Endothelial cell of umbilical vein (primary cell): ENCODE measurements at regions not wholly inside any gene's neighbourhood (a gene's known extent, or its start where the extent isn't known, plus 50 kb on each side); places are given as distances from the start of the nearest gene placed in this dataset.

ENCODE experiments used
- BruUV-seq: library from RNA; stranded (reverse); fragments of 400-500 nt; replicated peaks from 2 replicates; lab custom pipeline; 2021; lab: Mats Ljungman, UMichigan
- CTCF ChIA-PET: fragments of 300-600, 350-600 bp; sonication (Branson Sonifier 250); formaldehyde crosslinking; loops from one replicate; lab custom pipeline; 2021; ENCODE audit warnings: antibody characterized with exemption, inconsistent platforms; lab: Charles Lee
- POLR2A ChIA-PET: fragments of 300-600, 350-600 bp; sonication (Branson Sonifier 250); formaldehyde crosslinking; loops from one replicate; lab custom pipeline; 2021; ENCODE audit warnings: antibody characterized with exemption, inconsistent platforms; lab: Charles Lee
- DNase-seq: peaks from one replicate; pipeline ENCODE4 v3.0.0-alpha.2; 2011; ENCODE audit warnings: low read depth, low spot score
- FAIRE-seq: peaks from 2 replicates; lab custom pipeline; 2011; peaks lifted over from hg19 to GRCh38; lab: Jason Lieb, UNC
- H2AFZ ChIP-seq: 2 replicates; pipeline ENCODE4 v1.6.0; 2012; ENCODE audit warnings: low read depth, low read length, control low read depth, inconsistent platforms
- H3K27ac ChIP-seq: 2 replicates; pipeline ENCODE4 v1.5.1; 2011; ENCODE audit warnings: low read depth, mild to moderate bottlenecking, control low read depth, low read length, moderate library complexity; ENCODE audit not compliant: insufficient read depth
- H3K27me3 ChIP-seq, 2 experiments: 2 replicates each; pipeline versions ENCODE4 v1.6.0 to v1.6.1; 2011; ENCODE audit warnings: low read length in 2 of 2, mixed read lengths in 1 of 2; ENCODE audit not compliant: control insufficient read depth in 2 of 2, insufficient read depth in 2 of 2
- H3K36me3 ChIP-seq, 2 experiments: 2 replicates in 1 of 2; 3 replicates in 1 of 2; pipeline ENCODE4 v1.5.1; 2011; ENCODE audit warnings: low read length in 2 of 2, mild to moderate bottlenecking in 1 of 2, moderate library complexity in 1 of 2; ENCODE audit not compliant: control insufficient read depth in 2 of 2, insufficient read depth in 2 of 2; ENCODE audit errors: extremely low read depth in 1 of 2
- H3K4me1 ChIP-seq: 3 replicates; pipeline ENCODE4 v1.5.1; 2011; ENCODE audit warnings: mild to moderate bottlenecking, low read length; ENCODE audit not compliant: control insufficient read depth, insufficient read depth; ENCODE audit errors: extremely low read depth
- H3K4me2 ChIP-seq: 2 replicates; pipeline ENCODE4 v1.6.1; 2011; ENCODE audit warnings: low read length, control low read depth, mixed read lengths; ENCODE audit not compliant: insufficient read depth
- H3K4me3 ChIP-seq, 3 experiments: fragments of 200-600 bp in 1 of 3; sonication (generic), shearing (Covaris generic) in 1 of 3; replicated peaks in 1 of 3; 2 replicates each; pipeline ENCODE4 v1.5.1; 2011 to 2016; ENCODE audit warnings: control low read depth in 3 of 3, low read length in 3 of 3, mild to moderate bottlenecking in 2 of 3, inconsistent platforms in 1 of 3, low read depth in 1 of 3, moderate library complexity in 1 of 3; ENCODE audit not compliant: insufficient read depth in 1 of 3
- H3K79me2 ChIP-seq: 2 replicates; pipeline ENCODE4 v1.6.0; 2012; ENCODE audit warnings: low read length, inconsistent platforms; ENCODE audit not compliant: control insufficient read depth, insufficient read depth
- H3K9ac ChIP-seq: replicated peaks from 2 replicates; pipeline ENCODE3; 2011; ENCODE audit warnings: low read length, control low read depth; ENCODE audit not compliant: insufficient read depth; ENCODE audit errors: extremely low read depth
- H3K9me1 ChIP-seq: replicated peaks from 3 replicates; pipeline ENCODE4 v1.6.0; 2011; ENCODE audit warnings: mild to moderate bottlenecking, low read length; ENCODE audit not compliant: control insufficient read depth, insufficient read depth; ENCODE audit errors: extremely low read depth
- H3K9me3 ChIP-seq: replicated peaks from 2 replicates; pipeline ENCODE4 v1.5.1; 2012; ENCODE audit warnings: low read length, inconsistent platforms; ENCODE audit not compliant: control insufficient read depth, insufficient read depth
- H4K20me1 ChIP-seq: replicated peaks from 2 replicates; pipeline ENCODE3; 2011; ENCODE audit warnings: mild to moderate bottlenecking, low read length; ENCODE audit not compliant: control insufficient read depth, insufficient read depth; ENCODE audit errors: extremely low read depth
- EZH2 ChIP-seq: IDR thresholded peaks from 2 replicates; pipeline ENCODE4 v1.6.1; 2012; ENCODE audit warnings: borderline replicate concordance, low read depth, mild to moderate bottlenecking, moderate library complexity, low read length, inconsistent platforms; ENCODE audit not compliant: severe bottlenecking
- FOS ChIP-seq: IDR thresholded peaks from 2 replicates; pipeline ENCODE4 v1.6.1; 2011; ENCODE audit warnings: mild to moderate bottlenecking, low read length, moderate library complexity, borderline replicate concordance; ENCODE audit not compliant: insufficient read depth
- GATA2 ChIP-seq: IDR thresholded peaks from 2 replicates; pipeline ENCODE4 v1.7.0; 2011; ENCODE audit warnings: low read depth, mild to moderate bottlenecking, moderate library complexity, mixed read lengths, low read length; ENCODE audit not compliant: insufficient read length, insufficient read depth
- JUN ChIP-seq: IDR thresholded peaks from 2 replicates; pipeline ENCODE4 v1.6.1; 2011; ENCODE audit warnings: borderline replicate concordance, low read depth; ENCODE audit not compliant: insufficient read length, insufficient read depth
- MYC ChIP-seq: IDR thresholded peaks from one replicate; pipeline ENCODE4 v1.6.1; 2011; ENCODE audit warnings: mild to moderate bottlenecking, low read depth, low read length
- POLR2A ChIP-seq: IDR thresholded peaks from 2 replicates; pipeline ENCODE4 v1.6.1; 2012; ENCODE audit warnings: low read depth, mild to moderate bottlenecking, control low read depth, low read length
- POLR2AphosphoS5 ChIP-seq: IDR thresholded peaks from 2 replicates; pipeline ENCODE4 v1.6.1; 2012; ENCODE audit warnings: low read depth, mild to moderate bottlenecking, control low read depth, low read length, moderate library complexity; ENCODE audit not compliant: insufficient read depth
- dilution Hi-C: fragments of 300-500 bp; cut with MboI; formaldehyde crosslinking; loops from one replicate; pipeline ENCODE4 v1.15.0; 2019; ENCODE audit warnings: low sequenced_read_pairs; ENCODE audit not compliant: extremely low pct_ligation_motif_present
- intact Hi-C: fragments of 100-400 bp; cut with micrococcal nuclease; formaldehyde crosslinking; loops from one replicate; pipeline ENCODE4 v1.10.0; 2022
- TF ChIP-seq, protein P1 (sequence below), 2 donors: IDR thresholded peaks; 1 replicate in 1 of 2; 2 replicates in 1 of 2; pipeline ENCODE4 v1.5.1; 2011; ENCODE audit warnings: low read length in 2 of 2, mild to moderate bottlenecking in 2 of 2, moderate library complexity in 2 of 2, control low read depth in 1 of 2, inconsistent platforms in 1 of 2, low read depth in 1 of 2; ENCODE audit not compliant: insufficient read depth in 1 of 2; ENCODE audit errors: extremely low read depth in 1 of 2
- TF ChIP-seq, protein P2 (sequence below): IDR thresholded peaks from 2 replicates; pipeline ENCODE4 v1.6.1; 2011; ENCODE audit not compliant: insufficient read depth, insufficient read length

- intact Hi-C loops: loop anchor here (2.0 kb wide), 2 partner anchors 56 to 134 kb away; no protein-coding TSS in a partner anchor
- dilution Hi-C loops: no loop called here
- H2AFZ ChIP-seq: peak overlapping the region; percentile 53
- TF ChIP-seq FOS: no peak
- TF ChIP-seq POLR2A: no peak
- TF ChIP-seq, protein P1, sequence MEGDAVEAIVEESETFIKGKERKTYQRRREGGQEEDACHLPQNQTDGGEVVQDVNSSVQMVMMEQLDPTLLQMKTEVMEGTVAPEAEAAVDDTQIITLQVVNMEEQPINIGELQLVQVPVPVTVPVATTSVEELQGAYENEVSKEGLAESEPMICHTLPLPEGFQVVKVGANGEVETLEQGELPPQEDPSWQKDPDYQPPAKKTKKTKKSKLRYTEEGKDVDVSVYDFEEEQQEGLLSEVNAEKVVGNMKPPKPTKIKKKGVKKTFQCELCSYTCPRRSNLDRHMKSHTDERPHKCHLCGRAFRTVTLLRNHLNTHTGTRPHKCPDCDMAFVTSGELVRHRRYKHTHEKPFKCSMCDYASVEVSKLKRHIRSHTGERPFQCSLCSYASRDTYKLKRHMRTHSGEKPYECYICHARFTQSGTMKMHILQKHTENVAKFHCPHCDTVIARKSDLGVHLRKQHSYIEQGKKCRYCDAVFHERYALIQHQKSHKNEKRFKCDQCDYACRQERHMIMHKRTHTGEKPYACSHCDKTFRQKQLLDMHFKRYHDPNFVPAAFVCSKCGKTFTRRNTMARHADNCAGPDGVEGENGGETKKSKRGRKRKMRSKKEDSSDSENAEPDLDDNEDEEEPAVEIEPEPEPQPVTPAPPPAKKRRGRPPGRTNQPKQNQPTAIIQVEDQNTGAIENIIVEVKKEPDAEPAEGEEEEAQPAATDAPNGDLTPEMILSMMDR (IDR thresholded peaks at IDR 0.05; ENCODE audit: extremely low read depth in 1 of 2, insufficient read depth in 1 of 2, low read depth in 1 of 2, low read length in 2 of 2): no peak
- no peak for TF ChIP-seq POLR2AphosphoS5
- TF ChIP-seq, protein P2, sequence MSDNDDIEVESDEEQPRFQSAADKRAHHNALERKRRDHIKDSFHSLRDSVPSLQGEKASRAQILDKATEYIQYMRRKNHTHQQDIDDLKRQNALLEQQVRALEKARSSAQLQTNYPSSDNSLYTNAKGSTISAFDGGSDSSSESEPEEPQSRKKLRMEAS: no peak
- no peak for TF ChIP-seq EZH2
- no peak for TF ChIP-seq GATA2
- no peak for TF ChIP-seq MYC
- TF ChIP-seq JUN: no peak
- CTCF ChIA-PET: interaction anchor here (0.6 to 1.7 kb wide), 14 partner anchors 8 to 141 kb away, joined by 3 to 14 read pairs (median 5); partner anchors contain the start of gene GADD45A
- H3K9me1 ChIP-seq: no peaks in the 10 kb centered on the region
- TSS peak; percentile 87 for BruUV-seq
- H3K27ac ChIP-seq: peak overlapping the region; percentile 92
- peak overlapping the region; percentile 62 for H3K9ac ChIP-seq
- H4K20me1 ChIP-seq: no peaks in the 10 kb centered on the region
- DNase-seq (no peak), FAIRE-seq (no peak)
- no peaks in the 10 kb centered on the region for H3K79me2 ChIP-seq
- no peaks in the 10 kb centered on the region for H3K27me3 ChIP-seq
- peak overlapping the region; percentile 65 for H3K4me2 ChIP-seq
- peak overlapping the region in 1 of 3 experiments; percentile 2 for H3K4me3 ChIP-seq
- no peaks in the 10 kb centered on the region for H3K36me3 ChIP-seq
- no peaks in the 10 kb centered on the region for H3K9me3 ChIP-seq
- POLR2A ChIA-PET: interaction anchor here (0.6 to 1.7 kb wide), 8 partner anchors 8 to 68 kb away, joined by 3 to 16 read pairs (median 3); partner anchors contain the start of gene GADD45A
- H3K4me1 ChIP-seq: peaks cover 24% of the 10 kb centered on the region
These were observed 65.9 kb upstream of the GADD45A start for GRCh38 chr1:67619080-67619479.
